T-helper 2 cell (primary cell): ENCODE measurements at regions not wholly inside any gene's neighbourhood (a gene's known extent, or its start where the extent isn't known, plus 50 kb on each side); places are given as distances from the start of the nearest gene placed in this dataset.
A peak's percentile ranks its signal among the peaks of the same experiment; 100 is the strongest.
"Not testable (repeated sequence)": the region's sequence is repeated elsewhere in the genome, so short reads cannot be mapped to it uniquely, and the experiment has no call there.

Source experiments
- DNase-seq, 5 experiments: peaks; one replicate each; pipeline versions ENCODE4 v3.0.0 to v3.0.0-alpha.2; 2012 to 2022

DNA sequence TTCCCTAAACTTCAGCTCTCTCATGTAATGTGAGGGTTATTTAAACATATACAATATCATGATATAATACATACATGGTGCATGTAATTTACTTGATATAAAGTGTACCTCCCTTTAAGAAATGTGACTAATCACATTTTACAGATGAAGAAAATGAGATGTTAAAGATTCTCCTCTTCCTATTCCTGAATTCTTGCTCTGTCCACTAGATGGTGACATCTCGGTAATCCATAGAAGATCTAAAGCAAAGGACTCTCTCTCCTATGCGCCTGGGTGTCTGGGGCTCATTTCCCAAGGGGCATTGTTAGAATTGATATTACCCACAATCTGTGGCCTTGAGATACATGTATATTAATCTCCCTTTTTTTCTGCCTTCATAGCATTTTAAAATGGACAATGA is 804.9 kb downstream of the RAB28 start:
- DNase-seq: no peak

GRCh38 chr4:12674184-12674583 is 810.0 kb downstream of the RAB28 start:
- DNase-seq: no peak

DNA sequence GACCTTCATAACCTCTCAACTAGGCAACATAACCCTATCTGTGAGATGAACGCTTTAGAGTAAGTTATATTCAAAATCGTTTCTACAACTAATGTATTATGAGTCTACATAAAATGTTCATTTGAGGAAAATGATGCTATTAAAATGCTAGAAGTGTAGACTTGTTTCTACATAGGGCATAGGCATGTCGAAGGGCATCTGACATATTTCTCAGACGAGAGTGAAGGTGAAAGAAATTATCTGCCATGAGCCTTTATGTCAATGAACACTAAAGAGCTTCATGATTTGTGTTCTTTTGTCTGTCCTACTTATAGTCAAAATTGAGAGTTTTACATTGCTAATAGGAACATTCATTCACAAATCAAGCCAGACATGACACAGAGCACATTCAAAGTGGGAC is 811.8 kb downstream of the RAB28 start:
- no peak for DNase-seq

- DNase-seq: no peak
Observed at GRCh38 chr4:12658146-12658545, 826.0 kb downstream of the RAB28 start.

DNA sequence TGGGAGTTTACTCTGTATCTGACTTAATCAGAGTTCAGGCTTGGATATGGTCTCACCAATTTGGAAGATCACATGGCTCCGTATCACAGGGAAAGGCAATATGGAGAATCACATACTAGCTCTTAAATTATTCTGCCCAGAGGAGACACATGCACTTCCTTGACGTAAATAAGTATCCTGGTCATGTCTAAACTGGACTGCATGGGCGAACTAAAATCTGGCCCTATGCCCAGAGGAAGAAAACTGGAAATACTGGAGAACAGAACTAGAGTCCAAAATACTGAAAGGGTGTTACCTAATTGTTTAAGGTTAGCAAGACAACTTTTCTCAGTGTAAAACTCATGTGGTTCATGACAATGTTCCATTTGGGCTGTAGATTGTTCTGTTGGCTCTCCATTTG is 832.3 kb downstream of the RAB28 start:
- DNase-seq: no peak

- no peak for DNase-seq
Observed at GRCh38 chr4:12645732-12646131, 838.4 kb downstream of the RAB28 start.

DNA sequence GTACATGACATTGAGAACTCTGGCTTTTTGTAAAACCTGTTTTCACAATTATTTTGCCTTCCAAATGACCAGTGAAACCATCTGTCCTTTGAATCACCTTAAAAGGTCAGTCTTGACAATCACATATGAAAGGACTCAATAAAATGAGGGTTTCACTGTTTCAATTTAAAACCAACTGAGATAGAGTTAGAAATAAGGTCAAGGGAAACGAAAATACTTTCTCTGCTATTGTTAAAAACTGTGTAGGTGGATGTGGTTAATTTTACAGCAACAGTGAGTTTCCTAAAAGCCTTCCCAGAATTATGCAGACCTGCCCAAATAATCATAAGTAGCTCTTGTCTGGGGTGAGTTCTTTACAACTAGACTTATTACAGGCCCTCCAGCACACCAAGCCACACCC is 839.9 kb downstream of the RAB28 start:
- no peak for DNase-seq

GRCh38 chr4:12636191-12636590 is 847.9 kb downstream of the RAB28 start:
- DNase-seq: no peak

DNA sequence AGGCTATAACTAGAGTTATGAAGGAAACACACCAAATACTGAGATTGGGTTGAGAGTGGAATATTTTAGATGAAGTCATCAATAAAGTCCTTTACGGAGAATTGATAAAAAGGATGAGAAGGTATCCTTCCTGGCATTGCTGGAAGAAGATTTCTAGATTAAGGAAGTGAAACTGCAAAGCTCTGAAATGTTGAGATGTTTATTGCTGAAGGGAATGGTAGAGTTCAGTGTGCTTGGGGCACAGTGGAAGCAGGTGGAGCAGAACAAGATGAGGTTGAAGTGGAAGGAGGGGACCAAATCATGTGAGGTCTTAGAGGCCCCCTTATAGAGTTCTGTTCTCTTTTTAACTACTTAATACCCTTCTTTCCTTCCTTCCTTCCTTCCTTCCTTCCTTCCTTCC is 848.5 kb downstream of the RAB28 start:
- no peak for DNase-seq

- DNase-seq: peak in 4 of 5 experiments; percentile 19 to 66 (median 50)
Observed at GRCh38 chr4:12633053-12633651, 851.0 kb downstream of the RAB28 start.

DNA sequence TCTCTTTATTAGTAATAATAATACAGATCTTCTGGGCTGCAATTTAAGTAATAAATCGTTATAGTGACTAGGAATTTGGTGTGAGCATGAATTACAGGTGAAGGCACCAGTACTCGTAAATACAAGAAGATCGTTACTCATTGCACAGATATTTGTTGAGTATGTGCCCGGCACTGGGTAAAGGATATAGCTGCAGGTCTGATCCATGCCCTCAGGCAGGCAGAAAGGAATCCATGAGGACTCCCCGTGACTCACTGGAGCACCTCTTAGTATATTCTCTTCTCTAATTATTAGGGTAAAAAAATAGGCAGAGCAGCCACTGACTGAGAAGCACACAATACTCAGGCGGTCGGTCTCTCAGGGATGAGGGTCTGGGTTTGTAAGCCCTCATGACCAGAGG is 868.3 kb downstream of the RAB28 start:
- no peak for DNase-seq

- DNase-seq: no peak
Observed at GRCh38 chr4:12612876-12613275, 871.3 kb downstream of the RAB28 start.

GRCh38 chr4:12609212-12609875 is 874.8 kb downstream of the RAB28 start:
- DNase-seq: not testable (repeated sequence)

DNA sequence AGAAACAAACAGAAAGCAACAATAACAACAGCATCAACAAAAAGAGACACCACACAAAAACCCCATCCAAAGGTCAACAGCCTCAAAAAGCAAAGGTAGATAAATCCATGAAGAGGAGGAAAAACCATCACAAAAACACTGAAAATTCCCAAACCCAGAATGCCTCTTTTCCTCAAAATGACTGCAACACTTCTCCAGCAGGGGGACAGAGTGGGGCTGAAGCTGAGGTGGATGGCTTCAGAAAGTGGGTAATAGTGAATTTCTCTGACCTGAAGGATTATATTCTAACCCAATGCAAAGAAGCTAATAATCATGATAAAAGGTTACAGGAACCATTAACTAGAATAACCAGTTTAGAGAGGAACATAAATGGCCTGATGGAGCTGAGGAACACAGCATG is 888.2 kb downstream of the RAB28 start:
- DNase-seq: no peak

GRCh38 chr4:12595489-12595888 is 888.7 kb downstream of the RAB28 start:
- no peak for DNase-seq

DNA sequence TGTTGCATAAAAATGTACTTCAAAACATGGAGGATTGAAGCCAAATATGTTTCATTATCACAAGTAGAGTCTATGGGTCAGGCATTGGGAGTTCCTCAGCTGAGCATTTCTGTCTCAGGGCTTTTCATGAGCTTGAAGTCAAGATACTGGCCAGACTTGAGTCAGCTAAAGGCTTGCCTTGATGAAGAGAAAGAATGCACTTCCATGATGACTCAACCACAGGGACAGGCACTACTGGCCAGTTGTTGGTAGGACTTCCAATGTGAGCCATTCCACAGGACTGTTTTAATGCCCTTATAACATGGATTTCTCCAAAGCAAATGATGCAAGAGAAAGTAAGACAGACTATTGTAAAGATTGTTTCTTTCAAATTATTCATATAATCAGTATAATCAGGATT is 895.6 kb downstream of the RAB28 start:
- DNase-seq: no peak

DNA sequence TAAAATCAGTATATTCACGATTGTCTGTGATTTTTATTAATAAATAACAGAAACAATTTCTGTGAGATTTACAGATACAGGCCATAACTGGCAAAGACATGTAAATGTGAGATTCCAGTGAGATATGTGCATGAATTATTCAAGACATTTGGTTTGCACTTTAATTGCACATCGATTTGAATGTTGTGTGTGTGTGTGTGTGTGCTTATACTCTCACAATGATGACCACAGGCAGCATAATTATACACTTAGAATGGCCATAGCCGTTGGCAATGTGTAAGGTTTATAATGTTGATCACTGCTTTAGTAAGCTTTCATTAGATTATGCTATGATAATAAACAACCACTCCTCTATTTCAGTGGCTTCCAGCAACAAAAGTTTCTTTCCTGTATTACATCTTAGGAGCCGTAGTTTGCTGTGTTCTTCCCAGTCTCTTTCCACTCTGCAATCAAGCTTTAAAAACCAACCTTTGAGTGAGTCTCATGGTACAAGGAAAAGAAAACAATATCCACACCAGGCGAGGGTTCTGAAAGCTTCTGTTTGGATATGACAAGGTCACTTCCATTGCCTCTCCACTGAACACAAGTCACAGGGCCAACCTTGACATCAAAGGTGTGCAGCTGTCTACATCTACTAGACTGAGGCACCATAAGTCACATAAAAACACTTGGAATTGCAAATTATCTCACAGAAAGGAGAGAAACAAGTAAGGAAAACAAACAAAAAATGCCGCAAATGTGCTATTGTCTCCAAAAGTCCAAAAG is 897.7 kb downstream of the RAB28 start:
- no peak for DNase-seq

DNA sequence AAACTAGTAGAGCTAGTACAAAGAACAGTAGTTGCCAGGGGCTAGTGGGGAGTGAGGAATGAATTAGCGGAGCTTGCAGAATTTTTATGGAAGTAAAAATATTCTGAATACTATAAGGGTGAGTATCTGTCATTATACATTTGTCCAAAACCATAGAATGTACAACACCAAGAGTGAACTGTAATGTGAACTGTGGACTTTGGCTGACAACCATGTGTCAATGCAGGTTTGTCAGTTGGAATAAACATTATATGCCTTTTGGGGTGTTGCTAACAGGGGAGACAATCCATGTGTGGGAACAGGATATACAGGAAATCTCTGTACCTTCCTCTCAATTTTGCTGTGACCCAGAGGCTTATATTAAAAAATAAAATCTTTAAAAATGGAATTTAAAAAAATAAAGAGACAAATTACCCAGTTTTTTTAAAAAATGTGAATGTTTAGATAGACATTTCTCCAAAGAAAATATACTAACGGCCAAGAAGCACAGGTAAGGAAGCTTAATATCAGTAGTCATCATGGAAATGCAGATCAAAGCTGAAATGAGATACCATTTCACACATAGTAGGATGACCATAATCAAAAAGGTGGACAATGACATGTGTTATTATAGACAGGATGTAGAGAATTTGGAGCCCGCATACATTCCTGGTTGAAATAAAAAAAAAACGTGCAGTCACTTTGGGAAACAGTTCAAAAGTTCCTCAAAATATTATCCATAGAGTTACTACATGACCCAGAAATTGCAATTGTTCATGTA is 899.8 kb downstream of the RAB28 start:
- no peak for DNase-seq

- DNase-seq: no peak
Observed at GRCh38 chr4:12583275-12583674, 900.9 kb downstream of the RAB28 start.

- DNase-seq: no peak
Observed at GRCh38 chr4:12580787-12581186, 903.4 kb downstream of the RAB28 start.

- no peak for DNase-seq
Observed at GRCh38 chr4:12579172-12579571, 905.0 kb downstream of the RAB28 start.

DNA sequence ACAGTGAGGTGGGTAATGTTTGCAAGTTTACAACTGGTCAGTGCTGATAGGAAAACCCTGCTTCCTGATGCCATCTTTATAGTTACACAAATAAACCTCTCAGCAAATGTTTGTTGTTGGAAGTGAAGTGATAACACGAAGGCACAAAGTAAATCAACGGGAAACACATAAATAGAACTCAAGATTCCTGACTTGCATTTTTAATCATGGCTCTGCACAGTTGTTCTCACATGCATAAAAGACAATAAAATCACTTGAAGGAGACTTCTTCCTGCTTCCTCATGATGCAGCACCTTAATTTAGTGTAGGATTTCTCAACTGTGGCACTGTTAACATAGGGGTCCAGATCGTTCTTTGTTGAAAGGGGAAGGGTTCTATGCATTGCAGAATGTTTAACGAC is 907.7 kb downstream of the RAB28 start:
- no peak for DNase-seq

- no peak for DNase-seq
Observed at GRCh38 chr4:12573716-12574115, 910.4 kb downstream of the RAB28 start.
